DOHH2 (cell line): ENCODE measurements at regions not wholly inside any gene's neighbourhood (a gene's known extent, or its start where the extent isn't known, plus 50 kb on each side); places are given as distances from the start of the nearest gene placed in this dataset.

Experiments used
- H3F3A ChIP-seq: fragments of 200-600 bp; sonication (generic), shearing (Covaris generic); 2 replicates; pipeline ENCODE4 v1.6.0; 2016; ENCODE audit warnings: antibody characterized with exemption, mild to moderate bottlenecking; ENCODE audit not compliant: control insufficient read depth, insufficient read depth
- H3K27ac ChIP-seq: fragments of 200-600 bp; sonication (generic); 2 replicates; pipeline ENCODE4 v1.5.1; 2014; ENCODE audit warnings: low read depth, mild to moderate bottlenecking, low read length, moderate library complexity
- H3K27me3 ChIP-seq: fragments of 200-600 bp; sonication (generic); 2 replicates; pipeline ENCODE4 v1.6.1; 2014; ENCODE audit warnings: mild to moderate bottlenecking, low read length, mixed read lengths; ENCODE audit not compliant: control insufficient read depth
- H3K36me3 ChIP-seq: fragments of 200-600 bp; sonication (generic); 2 replicates; pipeline ENCODE4 v1.6.1; 2014; ENCODE audit warnings: mild to moderate bottlenecking, low read length, moderate library complexity, mixed read lengths; ENCODE audit not compliant: control insufficient read depth
- H3K4me1 ChIP-seq: fragments of 200-600 bp; sonication (generic); 2 replicates; pipeline ENCODE4 v1.6.1; 2014; ENCODE audit warnings: mild to moderate bottlenecking, low read length, mixed read lengths; ENCODE audit not compliant: control insufficient read depth
- H3K4me2 ChIP-seq: fragments of 200-600 bp; sonication (generic); 2 replicates; pipeline ENCODE4 v1.6.0; 2014; ENCODE audit warnings: mild to moderate bottlenecking, low read length, moderate library complexity
- H3K4me3 ChIP-seq: fragments of 200-600 bp; sonication (generic); 2 replicates; pipeline ENCODE4 v1.5.1; 2014; ENCODE audit warnings: mild to moderate bottlenecking, low read length, mixed read lengths
- H3K79me2 ChIP-seq: fragments of 200-600 bp; sonication (generic); 2 replicates; pipeline ENCODE4 v1.6.1; 2014; ENCODE audit warnings: mild to moderate bottlenecking, low read length, mixed read lengths; ENCODE audit not compliant: control insufficient read depth
- H3K9me2 ChIP-seq: fragments of 200-600 bp; sonication (generic); replicated peaks from 2 replicates; pipeline ENCODE4 v1.6.1; 2014; ENCODE audit warnings: mild to moderate bottlenecking, low read length, mixed read lengths; ENCODE audit not compliant: control insufficient read depth
- H3K9me3 ChIP-seq: fragments of 200-600 bp; sonication (generic); 2 replicates; pipeline ENCODE4 v1.6.1; 2014; ENCODE audit warnings: antibody characterized with exemption, low read length, mixed read lengths; ENCODE audit not compliant: control insufficient read depth, insufficient read depth
- H4K20me1 ChIP-seq: fragments of 200-600 bp; sonication (generic); 2 replicates; pipeline ENCODE4 v1.6.0; 2014; ENCODE audit warnings: low read depth, mild to moderate bottlenecking, antibody characterized with exemption, low read length, moderate library complexity; ENCODE audit not compliant: control insufficient read depth, insufficient read depth
- EZH2phosphoT487 ChIP-seq: fragments of 200-600 bp; sonication (generic); IDR thresholded peaks from 2 replicates; pipeline ENCODE4 v1.6.1; 2017; ENCODE audit warnings: borderline replicate concordance, mild to moderate bottlenecking, antibody characterized with exemption, low read length, moderate library complexity, mixed read lengths
- TF ChIP-seq, protein P1 (sequence below): fragments of 200-600 bp; sonication (generic); IDR thresholded peaks from one replicate; pipeline ENCODE4 v1.5.1; 2014; ENCODE audit warnings: antibody characterized with exemption, mild to moderate bottlenecking, low read depth, low read length; ENCODE audit not compliant: poor library complexity, severe bottlenecking

DNA sequence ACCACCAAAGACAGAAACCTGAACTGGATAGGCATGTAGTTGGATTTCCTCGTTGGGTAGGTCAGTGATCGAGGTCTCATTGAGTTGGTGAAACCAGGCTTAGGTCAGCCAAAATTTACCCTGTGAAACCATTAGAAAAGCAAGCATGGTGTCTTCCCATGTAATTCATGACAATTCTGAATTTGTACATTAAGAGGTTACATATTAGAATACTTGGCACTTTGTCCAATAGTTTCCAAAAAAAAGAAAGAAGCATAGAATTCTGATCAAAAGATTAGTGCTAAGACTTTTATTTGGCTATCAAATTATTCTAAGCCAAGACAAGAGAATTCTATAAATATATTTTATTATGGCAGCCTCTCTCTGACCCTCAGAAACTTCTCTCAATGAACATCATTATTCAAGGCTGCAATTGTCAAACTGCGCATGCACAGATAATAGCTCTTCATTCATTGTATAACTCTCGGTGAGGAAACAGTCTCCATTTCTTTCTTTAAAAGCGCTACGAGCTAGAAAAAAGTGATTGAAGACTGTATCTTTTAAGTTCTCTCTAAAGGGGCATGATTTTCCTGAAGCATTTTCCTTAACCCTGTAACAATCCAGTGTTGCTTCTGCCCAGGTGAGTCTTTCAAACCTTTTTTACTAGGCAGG, 79.1 kb upstream of the MYCN start:
- no peaks in the 10 kb centered on the region for H3K79me2 ChIP-seq
- no peaks in the 10 kb centered on the region for H3K4me1 ChIP-seq
- no peak overlapping the region for H3K27ac ChIP-seq
- no peaks in the 10 kb centered on the region for H4K20me1 ChIP-seq
- no peaks in the 10 kb centered on the region for H3K36me3 ChIP-seq
- H3K9me3 ChIP-seq = no peaks in the 10 kb centered on the region
- H3K27me3 ChIP-seq = no peaks in the 10 kb centered on the region
- no peak overlapping the region for H3K4me3 ChIP-seq
- no peaks in the 10 kb centered on the region for H3K9me2 ChIP-seq
- no peaks in the 10 kb centered on the region for H3F3A ChIP-seq
- no peak overlapping the region for H3K4me2 ChIP-seq
- TF ChIP-seq, protein P1, sequence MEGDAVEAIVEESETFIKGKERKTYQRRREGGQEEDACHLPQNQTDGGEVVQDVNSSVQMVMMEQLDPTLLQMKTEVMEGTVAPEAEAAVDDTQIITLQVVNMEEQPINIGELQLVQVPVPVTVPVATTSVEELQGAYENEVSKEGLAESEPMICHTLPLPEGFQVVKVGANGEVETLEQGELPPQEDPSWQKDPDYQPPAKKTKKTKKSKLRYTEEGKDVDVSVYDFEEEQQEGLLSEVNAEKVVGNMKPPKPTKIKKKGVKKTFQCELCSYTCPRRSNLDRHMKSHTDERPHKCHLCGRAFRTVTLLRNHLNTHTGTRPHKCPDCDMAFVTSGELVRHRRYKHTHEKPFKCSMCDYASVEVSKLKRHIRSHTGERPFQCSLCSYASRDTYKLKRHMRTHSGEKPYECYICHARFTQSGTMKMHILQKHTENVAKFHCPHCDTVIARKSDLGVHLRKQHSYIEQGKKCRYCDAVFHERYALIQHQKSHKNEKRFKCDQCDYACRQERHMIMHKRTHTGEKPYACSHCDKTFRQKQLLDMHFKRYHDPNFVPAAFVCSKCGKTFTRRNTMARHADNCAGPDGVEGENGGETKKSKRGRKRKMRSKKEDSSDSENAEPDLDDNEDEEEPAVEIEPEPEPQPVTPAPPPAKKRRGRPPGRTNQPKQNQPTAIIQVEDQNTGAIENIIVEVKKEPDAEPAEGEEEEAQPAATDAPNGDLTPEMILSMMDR = no peak
- no peak for TF ChIP-seq EZH2phosphoT487

DNA sequence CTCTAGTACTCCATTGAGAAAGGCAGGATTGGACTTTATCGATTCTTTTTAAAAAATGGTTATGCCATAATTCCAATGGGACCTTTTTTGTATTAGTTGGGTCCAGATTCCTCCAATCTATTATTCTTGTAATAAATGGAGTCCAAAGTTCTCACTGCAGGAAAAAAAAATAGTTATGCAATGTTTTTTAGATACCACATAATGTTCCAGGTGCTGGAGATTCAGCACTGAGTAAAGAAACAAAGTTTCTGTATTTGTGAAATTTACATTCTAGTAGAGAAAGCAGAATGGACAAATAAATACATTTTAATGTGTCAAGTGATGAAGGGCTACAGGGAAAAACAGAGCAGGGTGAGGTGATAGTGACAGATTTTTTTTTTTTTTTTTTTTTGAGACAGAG, 78.5 kb upstream of the MYCN start:
- Histone ChIP-seq H4K20me1 (no peaks in the 10 kb centered on the region), H3K36me3 (no peaks in the 10 kb centered on the region), H3K27ac (no peak overlapping the region), H3K4me3 (no peak overlapping the region), H3K9me3 (no peaks in the 10 kb centered on the region), H3K9me2 (no peaks in the 10 kb centered on the region), H3K79me2 (no peaks in the 10 kb centered on the region), H3F3A (no peaks in the 10 kb centered on the region), H3K4me1 (no peaks in the 10 kb centered on the region), H3K27me3 (no peaks in the 10 kb centered on the region), H3K4me2 (no peak overlapping the region)
- TF ChIP-seq, protein P1 = no peak
- no peak for TF ChIP-seq EZH2phosphoT487

DNA sequence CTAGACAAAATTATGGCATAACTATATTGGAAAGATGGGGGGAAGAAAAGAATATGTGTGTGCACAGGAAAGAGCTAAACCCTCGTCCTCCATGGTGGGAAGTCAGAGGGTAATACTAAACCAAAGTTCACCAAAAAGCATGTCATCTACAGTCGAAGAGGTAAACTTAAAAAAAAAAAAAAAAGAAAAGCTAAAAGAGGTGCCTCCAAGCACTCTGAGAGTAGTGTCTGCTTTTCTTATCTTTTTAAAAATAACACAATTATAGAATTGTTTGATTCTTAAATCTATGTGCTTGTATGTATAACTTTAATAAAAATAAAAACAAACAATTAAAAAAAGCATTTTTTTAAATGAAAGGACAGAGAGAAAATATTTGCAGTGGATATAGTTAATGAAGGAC, 77.3 kb upstream of the MYCN start:
- Histone ChIP-seq H3K4me3 (no peak overlapping the region), H3K79me2 (no peaks in the 10 kb centered on the region), H3K4me2 (no peak overlapping the region)

More for the DNA sequence above, 77.3 kb upstream of the MYCN start:
- H3K9me3 ChIP-seq = no peaks in the 10 kb centered on the region
- H3K9me2 ChIP-seq = no peaks in the 10 kb centered on the region
- H3K4me1 ChIP-seq = no peaks in the 10 kb centered on the region
- no peaks in the 10 kb centered on the region for H3K36me3 ChIP-seq
- no peaks in the 10 kb centered on the region for H3K27me3 ChIP-seq
- TF ChIP-seq, protein P1 = no peak
- TF ChIP-seq EZH2phosphoT487 = no peak
- no peaks in the 10 kb centered on the region for H4K20me1 ChIP-seq
- no peak overlapping the region for H3K27ac ChIP-seq
- no peaks in the 10 kb centered on the region for H3F3A ChIP-seq
